HepG2 (cell line): ENCODE measurements at regions not wholly inside any gene's neighbourhood (a gene's known extent, or its start where the extent isn't known, plus 50 kb on each side); places are given as distances from the start of the nearest gene placed in this dataset.

ENCODE experiments used
- AHR ChIP-seq: IDR thresholded peaks from 2 replicates; pipeline ENCODE4 v1.6.1; 2018; ENCODE audit warnings: missing genetic modification reagents, missing compliant biosample characterization
- DPF2 ChIP-seq: sonication (generic); formaldehyde crosslinking; IDR thresholded peaks from 2 replicates; pipeline ENCODE4 v1.4.0; 2020; ENCODE audit warnings: mild to moderate bottlenecking, low read depth, missing genetic modification reagents, borderline replicate concordance
- TAF1 ChIP-seq: sonication (generic); formaldehyde crosslinking; IDR thresholded peaks from 2 replicates; pipeline ENCODE4 v1.4.0; 2020; ENCODE audit warnings: missing genetic modification reagents
- ZNF501 ChIP-seq: sonication (generic); formaldehyde crosslinking; IDR thresholded peaks from 2 replicates; pipeline ENCODE4 v1.5.1; 2020; ENCODE audit warnings: mild to moderate bottlenecking, moderate library complexity, missing genetic modification reagents
- ZNF572 ChIP-seq: sonication (generic); formaldehyde crosslinking; IDR thresholded peaks from 2 replicates; pipeline ENCODE4 v1.5.1; 2020; ENCODE audit warnings: mild to moderate bottlenecking, missing genetic modification reagents
- TF ChIP-seq, protein P1 (sequence below): sonication (generic); formaldehyde crosslinking; IDR thresholded peaks from 2 replicates; pipeline ENCODE4 v1.8.0; 2022; ENCODE audit warnings: mild to moderate bottlenecking, missing genetic modification reagents; ENCODE audit not compliant: insufficient replicate concordance
- TF ChIP-seq, protein P2 (sequence below): sonication (generic); formaldehyde crosslinking; IDR thresholded peaks from 2 replicates; pipeline ENCODE4 v1.4.0; 2020; ENCODE audit warnings: mild to moderate bottlenecking, missing genetic modification reagents
- TF ChIP-seq, protein P3 (sequence below): sonication (generic); formaldehyde crosslinking; IDR thresholded peaks from 2 replicates; pipeline ENCODE4 v1.4.0; 2020; ENCODE audit warnings: missing genetic modification reagents
- TF ChIP-seq, protein P4 (sequence below): sonication (generic); formaldehyde crosslinking; IDR thresholded peaks from 2 replicates; pipeline ENCODE4 v1.4.0; 2020; ENCODE audit warnings: missing genetic modification reagents, borderline replicate concordance

DNA sequence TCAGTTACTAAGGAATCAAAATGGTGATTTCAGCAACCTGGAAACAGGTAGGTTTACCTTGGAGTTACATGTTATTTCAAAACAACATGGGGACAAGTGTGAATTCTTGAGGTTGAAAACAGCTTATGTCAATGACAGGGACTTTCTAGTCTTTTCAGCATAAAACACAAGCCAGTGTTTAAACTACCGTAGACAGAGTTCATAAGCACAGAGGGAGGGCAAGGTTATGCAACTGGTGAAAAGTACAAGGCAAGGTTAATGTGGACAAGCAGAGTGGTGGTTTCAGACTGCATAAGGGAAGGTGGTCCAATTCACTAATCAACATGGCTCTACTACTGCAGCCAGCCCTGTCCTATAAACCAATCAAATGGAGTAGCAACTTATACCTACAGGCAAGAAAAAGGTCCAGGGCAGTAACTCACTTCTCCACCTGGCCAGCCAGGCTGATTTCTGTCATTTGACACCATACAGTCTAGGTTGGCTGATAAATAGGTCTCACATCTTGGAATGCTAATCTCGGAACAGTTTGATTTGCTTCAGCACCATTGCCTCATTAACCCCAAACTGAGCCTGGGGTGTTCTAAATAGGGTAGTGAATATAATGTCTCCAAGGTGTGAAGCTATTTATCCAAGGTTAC is 250.3 kb upstream of the PROX1 start (continued):
- TF ChIP-seq, protein P1, sequence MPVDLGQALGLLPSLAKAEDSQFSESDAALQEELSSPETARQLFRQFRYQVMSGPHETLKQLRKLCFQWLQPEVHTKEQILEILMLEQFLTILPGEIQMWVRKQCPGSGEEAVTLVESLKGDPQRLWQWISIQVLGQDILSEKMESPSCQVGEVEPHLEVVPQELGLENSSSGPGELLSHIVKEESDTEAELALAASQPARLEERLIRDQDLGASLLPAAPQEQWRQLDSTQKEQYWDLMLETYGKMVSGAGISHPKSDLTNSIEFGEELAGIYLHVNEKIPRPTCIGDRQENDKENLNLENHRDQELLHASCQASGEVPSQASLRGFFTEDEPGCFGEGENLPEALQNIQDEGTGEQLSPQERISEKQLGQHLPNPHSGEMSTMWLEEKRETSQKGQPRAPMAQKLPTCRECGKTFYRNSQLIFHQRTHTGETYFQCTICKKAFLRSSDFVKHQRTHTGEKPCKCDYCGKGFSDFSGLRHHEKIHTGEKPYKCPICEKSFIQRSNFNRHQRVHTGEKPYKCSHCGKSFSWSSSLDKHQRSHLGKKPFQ (CRISPR knock-in tag) = no peak
- TF ChIP-seq, protein P2, sequence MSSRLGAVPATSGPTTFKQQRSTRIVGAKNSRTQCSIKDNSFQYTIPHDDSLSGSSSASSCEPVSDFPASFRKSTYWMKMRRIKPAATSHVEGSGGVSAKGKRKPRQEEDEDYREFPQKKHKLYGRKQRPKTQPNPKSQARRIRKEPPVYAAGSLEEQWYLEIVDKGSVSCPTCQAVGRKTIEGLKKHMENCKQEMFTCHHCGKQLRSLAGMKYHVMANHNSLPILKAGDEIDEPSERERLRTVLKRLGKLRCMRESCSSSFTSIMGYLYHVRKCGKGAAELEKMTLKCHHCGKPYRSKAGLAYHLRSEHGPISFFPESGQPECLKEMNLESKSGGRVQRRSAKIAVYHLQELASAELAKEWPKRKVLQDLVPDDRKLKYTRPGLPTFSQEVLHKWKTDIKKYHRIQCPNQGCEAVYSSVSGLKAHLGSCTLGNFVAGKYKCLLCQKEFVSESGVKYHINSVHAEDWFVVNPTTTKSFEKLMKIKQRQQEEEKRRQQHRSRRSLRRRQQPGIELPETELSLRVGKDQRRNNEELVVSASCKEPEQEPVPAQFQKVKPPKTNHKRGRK (CRISPR knock-in tag) = no peak
- TF ChIP-seq, protein P3, sequence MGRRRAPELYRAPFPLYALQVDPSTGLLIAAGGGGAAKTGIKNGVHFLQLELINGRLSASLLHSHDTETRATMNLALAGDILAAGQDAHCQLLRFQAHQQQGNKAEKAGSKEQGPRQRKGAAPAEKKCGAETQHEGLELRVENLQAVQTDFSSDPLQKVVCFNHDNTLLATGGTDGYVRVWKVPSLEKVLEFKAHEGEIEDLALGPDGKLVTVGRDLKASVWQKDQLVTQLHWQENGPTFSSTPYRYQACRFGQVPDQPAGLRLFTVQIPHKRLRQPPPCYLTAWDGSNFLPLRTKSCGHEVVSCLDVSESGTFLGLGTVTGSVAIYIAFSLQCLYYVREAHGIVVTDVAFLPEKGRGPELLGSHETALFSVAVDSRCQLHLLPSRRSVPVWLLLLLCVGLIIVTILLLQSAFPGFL (CRISPR knock-in tag) = no peak
- TF ChIP-seq TAF1 (CRISPR knock-in tag) = no peak
- TF ChIP-seq DPF2 (CRISPR knock-in tag) = peak; percentile 82; the same call in 1 of the 2 replicates
- TF ChIP-seq, protein P4, sequence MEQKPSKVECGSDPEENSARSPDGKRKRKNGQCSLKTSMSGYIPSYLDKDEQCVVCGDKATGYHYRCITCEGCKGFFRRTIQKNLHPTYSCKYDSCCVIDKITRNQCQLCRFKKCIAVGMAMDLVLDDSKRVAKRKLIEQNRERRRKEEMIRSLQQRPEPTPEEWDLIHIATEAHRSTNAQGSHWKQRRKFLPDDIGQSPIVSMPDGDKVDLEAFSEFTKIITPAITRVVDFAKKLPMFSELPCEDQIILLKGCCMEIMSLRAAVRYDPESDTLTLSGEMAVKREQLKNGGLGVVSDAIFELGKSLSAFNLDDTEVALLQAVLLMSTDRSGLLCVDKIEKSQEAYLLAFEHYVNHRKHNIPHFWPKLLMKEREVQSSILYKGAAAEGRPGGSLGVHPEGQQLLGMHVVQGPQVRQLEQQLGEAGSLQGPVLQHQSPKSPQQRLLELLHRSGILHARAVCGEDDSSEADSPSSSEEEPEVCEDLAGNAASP (CRISPR knock-in tag) = peak; percentile 82; the same call in 1 of the 2 replicates
- TF ChIP-seq ZNF501 (CRISPR knock-in tag) = no peak
- TF ChIP-seq AHR (CRISPR knock-in tag) = no peak
- no peak for TF ChIP-seq ZNF572 (CRISPR knock-in tag)
